ENCODE measurements at regions not wholly inside any gene's neighbourhood (a gene's known extent, or its start where the extent isn't known, plus 50 kb on each side); places are given as distances from the start of the nearest gene placed in this dataset.
"Not testable (repeated sequence)": the region's sequence is repeated elsewhere in the genome, so short reads cannot be mapped to it uniquely, and the experiment has no call there.

GRCh38 chr4:151581570-151581969, 172.6 kb downstream of the FHIP1A start:
- no peak for TF ChIP-seq CTCF (IDR thresholded peaks at IDR 0.05; ENCODE audit: borderline replicate concordance)
- Histone ChIP-seq H3K9me3 (replicated peaks) (no peaks in the 10 kb centered on the region), H3K36me3 (no peaks in the 10 kb centered on the region), H3K27me3 (ENCODE audit: low read depth) (no peaks in the 10 kb centered on the region), H3K4me1 (peaks cover 3% of the 10 kb centered on the region), H3K4me3 (no peak overlapping the region), H3K27ac (replicated peaks) (no peak overlapping the region)
- no peak for DNase-seq
- intact Hi-C loops (cut with micrococcal nuclease), result no loop called here

- Histone ChIP-seq H3K9me3 (replicated peaks) (no peaks in the 10 kb centered on the region), H3K27me3 (ENCODE audit: low read depth) (no peaks in the 10 kb centered on the region), H3K27ac (replicated peaks) (no peak overlapping the region), H3K4me1 (no peaks in the 10 kb centered on the region), H3K36me3 (no peaks in the 10 kb centered on the region), H3K4me3 (no peak overlapping the region)
- intact Hi-C loops (cut with micrococcal nuclease), result no loop called here
- DNase-seq, result no peak
- no peak for TF ChIP-seq CTCF (IDR thresholded peaks at IDR 0.05; ENCODE audit: borderline replicate concordance)
Measured at GRCh38 chr4:151582098-151582497, 173.1 kb downstream of the FHIP1A start.

- H3K36me3 ChIP-seq, result no peaks in the 10 kb centered on the region
- no peaks in the 10 kb centered on the region for H3K4me1 ChIP-seq
- intact Hi-C loops (cut with micrococcal nuclease), result no loop called here
- no peak overlapping the region for H3K27ac ChIP-seq (replicated peaks)
- no peaks in the 10 kb centered on the region for H3K9me3 ChIP-seq (replicated peaks)
- H3K4me3 ChIP-seq, result no peak overlapping the region
- DNase-seq, result no peak
- no peaks in the 10 kb centered on the region for H3K27me3 ChIP-seq (ENCODE audit: low read depth)
- no peak for TF ChIP-seq CTCF (IDR thresholded peaks at IDR 0.05; ENCODE audit: borderline replicate concordance)
Measured at GRCh38 chr4:151583157-151583914, 174.4 kb downstream of the FHIP1A start.

DNA sequence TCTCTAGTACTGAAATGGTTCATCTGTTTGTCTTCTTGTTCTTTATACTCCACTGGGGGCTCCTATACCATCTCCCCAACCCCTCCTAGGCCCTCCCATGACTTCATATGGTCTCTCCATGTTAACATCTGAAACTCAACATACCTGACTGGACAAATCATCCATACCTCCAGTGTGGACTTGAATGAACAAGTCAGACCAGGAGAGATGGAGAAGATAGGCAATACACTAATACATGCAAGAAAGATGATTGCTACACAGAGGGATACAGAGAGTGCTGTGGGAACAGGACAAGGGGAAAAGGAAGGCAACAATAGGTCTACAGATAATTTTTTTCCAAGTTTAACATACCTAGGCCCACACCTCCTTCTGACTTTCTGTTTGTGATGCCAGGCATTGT, 175.1 kb downstream of the FHIP1A start:
- no peaks in the 10 kb centered on the region for H3K27me3 ChIP-seq (ENCODE audit: low read depth)
- H3K4me1 ChIP-seq, result no peaks in the 10 kb centered on the region
- DNase-seq, result no peak
- intact Hi-C loops (cut with micrococcal nuclease), result no loop called here
- no peaks in the 10 kb centered on the region for H3K9me3 ChIP-seq (replicated peaks)
- H3K27ac ChIP-seq (replicated peaks), result no peak overlapping the region
- TF ChIP-seq CTCF (IDR thresholded peaks at IDR 0.05; ENCODE audit: borderline replicate concordance), result no peak
- no peak overlapping the region for H3K4me3 ChIP-seq
- H3K36me3 ChIP-seq, result no peaks in the 10 kb centered on the region

- H3K4me3 ChIP-seq; H3K27me3 ChIP-seq (ENCODE audit: low read depth); H3K36me3 ChIP-seq; intact Hi-C loops (cut with micrococcal nuclease); H3K4me1 ChIP-seq; DNase-seq; H3K9me3 ChIP-seq (replicated peaks); H3K27ac ChIP-seq (replicated peaks): not testable (repeated sequence)
Measured at GRCh38 chr4:151595629-151596028, 165.2 kb downstream of the GATB start.

GRCh38 chr4:151597691-151598090, 163.1 kb downstream of the GATB start:
- intact Hi-C loops (cut with micrococcal nuclease); H3K4me3 ChIP-seq; H3K36me3 ChIP-seq; H3K27me3 ChIP-seq (ENCODE audit: low read depth); DNase-seq; H3K27ac ChIP-seq (replicated peaks); H3K4me1 ChIP-seq; H3K9me3 ChIP-seq (replicated peaks): not testable (repeated sequence)
